HL-60 (cell line): ENCODE measurements at regions not wholly inside any gene's neighbourhood (a gene's known extent, or its start where the extent isn't known, plus 50 kb on each side); places are given as distances from the start of the nearest gene placed in this dataset.

Experiments
- CTCF ChIP-seq: IDR thresholded peaks from one replicate; pipeline ENCODE4 v1.5.1; 2011; ENCODE audit warnings: low read length, control low read depth, inconsistent platforms; ENCODE audit not compliant: insufficient read depth
- GABPA ChIP-seq: IDR thresholded peaks from 2 replicates; pipeline ENCODE4 v1.6.1; 2012; ENCODE audit warnings: low read depth
- POLR2AphosphoS5 ChIP-seq: IDR thresholded peaks from 2 replicates; pipeline ENCODE4 v1.6.1; 2012; ENCODE audit warnings: low read depth
- REST ChIP-seq: IDR thresholded peaks from 2 replicates; pipeline ENCODE4 v1.6.1; 2012; ENCODE audit warnings: low read depth; ENCODE audit not compliant: insufficient replicate concordance

GRCh38 chr4:169840554-169840953 is 82.8 kb upstream of the HPF1 start:
- no peak for TF ChIP-seq CTCF
- no peak for TF ChIP-seq POLR2AphosphoS5
- TF ChIP-seq REST, result no peak
- TF ChIP-seq GABPA, result no peak
